ENCODE measurements at regions not wholly inside any gene's neighbourhood (a gene's known extent, or its start where the extent isn't known, plus 50 kb on each side); places are given as distances from the start of the nearest gene placed in this dataset.

DNA sequence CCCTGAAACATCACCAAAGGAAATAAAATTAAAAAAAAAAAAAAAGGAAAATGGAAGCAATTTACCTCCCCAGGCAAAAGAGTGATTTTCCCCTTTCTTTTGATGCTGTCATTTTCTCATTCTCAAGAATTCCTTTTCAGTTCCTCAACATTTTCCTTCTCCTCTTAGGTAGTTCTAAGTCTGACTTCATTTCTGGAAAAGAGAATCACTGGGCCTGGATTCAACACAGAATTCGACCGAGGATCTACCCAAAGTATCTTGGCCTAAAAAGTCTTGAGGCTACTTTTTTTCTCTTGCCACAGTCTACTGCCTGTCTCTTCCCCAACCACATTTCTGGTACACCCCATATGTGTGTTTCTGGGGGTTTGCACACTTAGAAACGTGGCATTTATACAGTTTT is 717.8 kb upstream of the TBX3 start:
- 70% methylated on average over 3 of the region's 3 CpGs for WGBS (ENCODE audit: insufficient coverage, low coverage, low lambda C conversion rate, missing lambda C conversion rate)
- Histone ChIP-seq H3K27ac (no peak overlapping the region), H3K4me1 (no peaks in the 10 kb centered on the region), H3K36me3 (no peaks in the 10 kb centered on the region), H3K9me3 (peaks cover 0 to under 1% (median 0%) of the 10 kb centered on the region in 4 donors), H3K4me3 (no peak overlapping the region), H3K27me3 (no peaks in the 10 kb centered on the region)
- TF ChIP-seq CTCF (IDR thresholded peaks at IDR 0.05) (no peak), POLR2A (IDR thresholded peaks at IDR 0.05) (no peak)
- no peak for ATAC-seq
- intact Hi-C loops (cut with DNase I), result no loop called here
- DNase-seq, result no peak

- intact Hi-C loops (cut with DNase I), result no loop called here
- ATAC-seq (no peak), DNase-seq (no peak)
- Histone ChIP-seq H3K36me3 (no peaks in the 10 kb centered on the region), H3K27me3 (no peaks in the 10 kb centered on the region), H3K9me3 (peaks cover 0 to 4% (median 0%) of the 10 kb centered on the region in 4 donors), H3K4me3 (no peak overlapping the region), H3K27ac (no peak overlapping the region), H3K4me1 (no peaks in the 10 kb centered on the region)
- WGBS (ENCODE audit: insufficient coverage, low coverage, low lambda C conversion rate, missing lambda C conversion rate), result 72% methylated on average over 3 of the region's 4 CpGs
- TF ChIP-seq CTCF (IDR thresholded peaks at IDR 0.05), result no peak
- TF ChIP-seq POLR2A (IDR thresholded peaks at IDR 0.05), result no peak
Measured at GRCh38 chr12:115400011-115400410, 716.0 kb upstream of the TBX3 start.

DNA sequence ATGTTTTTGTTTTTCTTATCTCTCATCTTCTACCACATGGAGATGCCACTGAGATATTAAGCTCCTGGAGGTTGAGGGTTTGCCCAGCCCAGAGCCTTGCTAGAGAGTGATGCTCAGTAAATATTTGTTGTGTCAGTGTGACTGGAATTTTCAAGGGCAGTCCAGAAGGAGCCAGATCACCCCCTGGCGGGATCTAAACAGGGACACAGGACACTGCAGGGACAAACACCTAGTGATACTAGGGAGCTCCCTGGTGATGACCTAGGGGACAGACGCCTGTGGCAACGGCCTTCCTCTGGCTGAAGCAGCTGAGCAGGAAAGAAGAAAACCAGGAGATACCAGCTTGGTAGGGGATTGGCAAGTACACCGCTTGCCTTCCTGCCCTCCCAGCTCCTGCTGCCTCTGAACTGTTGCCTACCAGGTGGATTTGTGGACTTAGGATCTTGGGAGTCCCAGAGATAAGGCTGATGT is 714.4 kb upstream of the TBX3 start:
- H3K4me1 ChIP-seq, result no peaks in the 10 kb centered on the region
- H3K36me3 ChIP-seq, result no peaks in the 10 kb centered on the region
- intact Hi-C loops (cut with DNase I), result no loop called here
- TF ChIP-seq CTCF (IDR thresholded peaks at IDR 0.05) (peak; percentile 42 to 49 (median 46)), POLR2A (IDR thresholded peaks at IDR 0.05) (no peak)
- no peak overlapping the region for H3K4me3 ChIP-seq
- peak in 2 of 3 donors; percentile 48 to 66 for DNase-seq
- H3K27ac ChIP-seq, result no peak overlapping the region
- peak; percentile 82 to 98 (median 97) for ATAC-seq
- 17% methylated on average over 3 of the region's 4 CpGs for WGBS (ENCODE audit: insufficient coverage, low coverage, low lambda C conversion rate, missing lambda C conversion rate)
- no peaks in the 10 kb centered on the region for H3K27me3 ChIP-seq
- H3K9me3 ChIP-seq, result peaks cover 0 to 4% (median 0%) of the 10 kb centered on the region in 4 donors

DNA sequence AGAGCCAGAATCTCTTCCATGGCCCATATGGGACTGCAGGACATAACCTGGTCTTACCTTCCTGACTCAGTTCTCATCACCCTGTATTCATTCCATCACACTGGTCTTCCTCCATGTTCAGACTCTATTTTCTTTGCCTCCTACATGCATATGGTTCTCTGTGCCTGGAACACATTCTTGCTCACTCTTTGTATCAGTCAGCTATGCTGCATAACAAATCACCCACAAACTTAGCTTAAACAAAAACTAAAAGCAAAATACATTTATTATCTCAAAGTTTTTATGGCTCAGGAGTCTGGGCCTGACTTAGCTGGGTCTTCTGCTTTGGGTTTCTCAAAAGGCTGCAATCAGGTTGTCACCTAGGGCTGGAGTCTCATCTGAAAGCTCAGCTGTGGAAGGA is 712.6 kb upstream of the TBX3 start:
- ATAC-seq (no peak), DNase-seq (no peak)
- intact Hi-C loops (cut with DNase I), result no loop called here
- no peaks in the 10 kb centered on the region for H3K4me1 ChIP-seq
- peaks cover 0 to 4% (median 0%) of the 10 kb centered on the region in 4 donors for H3K9me3 ChIP-seq
- no peak overlapping the region for H3K4me3 ChIP-seq
- no peaks in the 10 kb centered on the region for H3K27me3 ChIP-seq
- no peaks in the 10 kb centered on the region for H3K36me3 ChIP-seq
- no peak for TF ChIP-seq POLR2A (IDR thresholded peaks at IDR 0.05)
- TF ChIP-seq CTCF (IDR thresholded peaks at IDR 0.05), result no peak
- H3K27ac ChIP-seq, result no peak overlapping the region
